Neural progenitor cell (in vitro differentiated cells): ENCODE measurements at regions not wholly inside any gene's neighbourhood (a gene's known extent, or its start where the extent isn't known, plus 50 kb on each side); places are given as distances from the start of the nearest gene placed in this dataset.
A peak's percentile ranks its signal among the peaks of the same experiment; 100 is the strongest.

Source experiments
- DNase-seq: peaks from one replicate; pipeline ENCODE4 v3.0.0-alpha.2; 2016; ENCODE audit warnings: low spot score
- H2AFZ ChIP-seq: fragments of 200-600 bp; sonication (generic); replicated peaks from 2 replicates; pipeline ENCODE4 v1.6.1; 2016; ENCODE audit warnings: antibody characterized with exemption
- H3F3A ChIP-seq: fragments of 200-600 bp; sonication (generic); 2 replicates; pipeline ENCODE4 v1.6.1; 2016; ENCODE audit warnings: antibody characterized with exemption, low read depth
- H3K27ac ChIP-seq: fragments of 200-600 bp; sonication (generic); 2 replicates; pipeline ENCODE4 v1.5.1; 2016; ENCODE audit warnings: mild to moderate bottlenecking
- H3K27me3 ChIP-seq: fragments of 200-600 bp; sonication (generic); 2 replicates; pipeline ENCODE4 v1.6.1; 2016; ENCODE audit warnings: mild to moderate bottlenecking, moderate library complexity
- H3K36me3 ChIP-seq: fragments of 200-600 bp; sonication (generic); 2 replicates; pipeline ENCODE4 v1.5.1; 2016
- H3K4me1 ChIP-seq: fragments of 200-600 bp; sonication (generic); 2 replicates; pipeline ENCODE4 v1.6.1; 2016; ENCODE audit warnings: mixed run types
- H3K4me2 ChIP-seq: fragments of 200-600 bp; sonication (generic); 2 replicates; pipeline ENCODE4 v1.6.1; 2016
- H3K4me3 ChIP-seq: fragments of 200-600 bp; sonication (generic); 2 replicates; pipeline ENCODE4 v1.5.1; 2016
- H3K79me2 ChIP-seq: fragments of 200-600 bp; sonication (generic); 2 replicates; pipeline ENCODE4 v1.6.1; 2016; ENCODE audit warnings: low read depth
- H3K9ac ChIP-seq: fragments of 200-600 bp; sonication (generic); 2 replicates; pipeline ENCODE4 v1.6.1; 2016
- H3K9me3 ChIP-seq: fragments of 200-600 bp; sonication (generic); 2 replicates; pipeline ENCODE4 v1.5.1; 2016; ENCODE audit warnings: low read depth
- H4K20me1 ChIP-seq: fragments of 200-600 bp; sonication (generic); 2 replicates; pipeline ENCODE4 v1.6.1; 2016; ENCODE audit warnings: low read depth
- H3K27ac Mint-ChIP-seq: 3 replicates; pipeline ENCODE4 v1.8.0; 2021; ENCODE audit warnings: mixed read lengths
- H3K27me3 Mint-ChIP-seq: 2 replicates; pipeline ENCODE4 v1.8.0; 2022; ENCODE audit warnings: low read depth, mild to moderate bottlenecking, inconsistent platforms, moderate library complexity, mixed read lengths; ENCODE audit not compliant: insufficient read depth
- H3K36me3 Mint-ChIP-seq: 3 replicates; pipeline ENCODE4 v1.8.0; 2021; ENCODE audit warnings: mixed read lengths
- H3K4me1 Mint-ChIP-seq: 3 replicates; pipeline ENCODE4 v1.8.0; 2021; ENCODE audit warnings: mixed read lengths
- H3K4me3 Mint-ChIP-seq: 3 replicates; pipeline ENCODE4 v1.8.0; 2021; ENCODE audit warnings: mild to moderate bottlenecking, moderate library complexity, mixed read lengths
- H3K9me3 Mint-ChIP-seq: 3 replicates; pipeline ENCODE4 v1.8.0; 2020; ENCODE audit warnings: mixed read lengths
- EZH2 ChIP-seq: fragments of 200-600 bp; sonication (generic); IDR thresholded peaks from 2 replicates; pipeline ENCODE4 v1.6.1; 2017; ENCODE audit warnings: antibody characterized with exemption, mild to moderate bottlenecking, moderate library complexity
- EZH2phosphoT487 ChIP-seq: fragments of 200-600 bp; sonication (generic); IDR thresholded peaks from 2 replicates; pipeline ENCODE4 v1.6.1; 2017; ENCODE audit warnings: antibody characterized with exemption
- TF ChIP-seq, protein P1 (sequence below): fragments of 200-600 bp; sonication (generic); IDR thresholded peaks from 2 replicates; pipeline ENCODE4 v1.5.1; 2017; ENCODE audit warnings: antibody characterized with exemption, mild to moderate bottlenecking

DNA sequence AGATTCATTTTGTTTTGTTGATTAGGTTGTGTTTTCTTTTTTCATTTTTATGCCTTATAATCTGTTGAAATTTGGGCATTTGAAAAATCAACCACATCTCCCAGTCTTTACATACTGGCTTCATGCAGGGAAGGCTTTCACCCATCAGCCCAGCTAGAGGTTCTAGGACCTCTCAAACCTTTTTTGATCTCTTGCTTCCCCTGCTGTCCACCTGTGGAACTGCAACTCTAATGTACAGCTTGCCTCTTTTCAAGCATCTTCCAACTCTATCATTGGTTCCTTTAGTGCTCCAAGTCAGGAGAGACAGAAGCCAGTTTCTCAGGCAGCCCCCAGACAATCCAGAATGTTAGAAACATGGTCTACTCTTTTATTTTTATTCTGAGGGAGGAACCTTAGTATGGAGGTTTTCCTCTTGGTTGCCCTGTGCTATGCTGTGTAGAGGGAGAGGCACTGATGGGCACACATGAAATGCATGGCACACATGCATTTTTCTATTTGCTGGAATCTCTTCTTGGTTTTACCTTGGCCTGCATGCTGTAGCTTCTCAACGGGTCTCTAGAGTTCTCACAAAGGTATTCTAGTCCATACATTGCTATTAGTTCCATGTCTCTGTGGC is 107.2 kb upstream of the L3MBTL4 start:
- Mint-ChIP-seq H3K27ac (no peak overlapping the region), H3K9me3 (peaks cover 22% of the 10 kb centered on the region), H3K36me3 (no peaks in the 10 kb centered on the region), H3K27me3 (peaks cover 3% of the 10 kb centered on the region), H3K4me3 (no peak overlapping the region), H3K4me1 (no peaks in the 10 kb centered on the region)
- H3K79me2 ChIP-seq = no peaks in the 10 kb centered on the region
- H3K27ac ChIP-seq = no peak overlapping the region
- DNase-seq = peak; percentile 39
- TF ChIP-seq, protein P1, sequence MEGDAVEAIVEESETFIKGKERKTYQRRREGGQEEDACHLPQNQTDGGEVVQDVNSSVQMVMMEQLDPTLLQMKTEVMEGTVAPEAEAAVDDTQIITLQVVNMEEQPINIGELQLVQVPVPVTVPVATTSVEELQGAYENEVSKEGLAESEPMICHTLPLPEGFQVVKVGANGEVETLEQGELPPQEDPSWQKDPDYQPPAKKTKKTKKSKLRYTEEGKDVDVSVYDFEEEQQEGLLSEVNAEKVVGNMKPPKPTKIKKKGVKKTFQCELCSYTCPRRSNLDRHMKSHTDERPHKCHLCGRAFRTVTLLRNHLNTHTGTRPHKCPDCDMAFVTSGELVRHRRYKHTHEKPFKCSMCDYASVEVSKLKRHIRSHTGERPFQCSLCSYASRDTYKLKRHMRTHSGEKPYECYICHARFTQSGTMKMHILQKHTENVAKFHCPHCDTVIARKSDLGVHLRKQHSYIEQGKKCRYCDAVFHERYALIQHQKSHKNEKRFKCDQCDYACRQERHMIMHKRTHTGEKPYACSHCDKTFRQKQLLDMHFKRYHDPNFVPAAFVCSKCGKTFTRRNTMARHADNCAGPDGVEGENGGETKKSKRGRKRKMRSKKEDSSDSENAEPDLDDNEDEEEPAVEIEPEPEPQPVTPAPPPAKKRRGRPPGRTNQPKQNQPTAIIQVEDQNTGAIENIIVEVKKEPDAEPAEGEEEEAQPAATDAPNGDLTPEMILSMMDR = peak; percentile 56
- no peak for TF ChIP-seq EZH2phosphoT487
- H3K4me1 ChIP-seq = no peaks in the 10 kb centered on the region
- H3K4me3 ChIP-seq = no peak overlapping the region
- no peaks in the 10 kb centered on the region for H3F3A ChIP-seq
- H3K9me3 ChIP-seq = no peaks in the 10 kb centered on the region
- H4K20me1 ChIP-seq = no peaks in the 10 kb centered on the region
- H3K36me3 ChIP-seq = no peaks in the 10 kb centered on the region
- H3K27me3 ChIP-seq = no peaks in the 10 kb centered on the region
- H2AFZ ChIP-seq = no peak overlapping the region
- H3K4me2 ChIP-seq = no peak overlapping the region
- H3K9ac ChIP-seq = no peak overlapping the region

DNA sequence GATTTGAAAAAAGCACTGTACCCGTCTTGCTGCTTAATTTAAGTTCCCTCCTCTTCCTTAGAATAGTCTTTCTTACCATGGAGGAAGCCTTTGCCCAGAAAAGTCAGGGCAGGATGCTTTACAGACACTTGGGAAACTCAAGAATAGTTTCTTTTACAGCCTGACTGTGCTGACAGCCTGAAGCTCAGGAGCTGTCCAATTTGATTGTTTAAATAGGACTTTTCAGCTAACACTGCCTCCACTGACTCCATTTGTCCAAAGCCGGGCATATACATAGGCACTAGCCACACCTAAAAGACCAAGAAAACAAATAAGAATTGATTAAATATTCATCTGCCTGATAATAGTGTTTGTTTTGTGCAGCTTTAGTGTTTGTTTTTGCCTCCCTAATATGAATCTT is 110.9 kb upstream of the L3MBTL4 start:
- H3F3A ChIP-seq = no peaks in the 10 kb centered on the region
- no peaks in the 10 kb centered on the region for H3K9me3 ChIP-seq
- H3K27ac ChIP-seq = no peak overlapping the region
- no peak overlapping the region for H2AFZ ChIP-seq
- Mint-ChIP-seq H3K4me1 (no peaks in the 10 kb centered on the region), H3K36me3 (no peaks in the 10 kb centered on the region), H3K27me3 (peaks cover 4% of the 10 kb centered on the region), H3K27ac (no peak overlapping the region), H3K9me3 (peaks cover 13% of the 10 kb centered on the region), H3K4me3 (no peak overlapping the region)
- no peak overlapping the region for H3K4me3 ChIP-seq
- no peaks in the 10 kb centered on the region for H3K36me3 ChIP-seq
- TF ChIP-seq EZH2 = no peak
- TF ChIP-seq EZH2phosphoT487 = no peak
- TF ChIP-seq, protein P1 = no peak
- H3K4me1 ChIP-seq = no peaks in the 10 kb centered on the region
- H3K9ac ChIP-seq = no peak overlapping the region
- no peaks in the 10 kb centered on the region for H4K20me1 ChIP-seq
- H3K79me2 ChIP-seq = no peaks in the 10 kb centered on the region
- H3K4me2 ChIP-seq = no peak overlapping the region
- DNase-seq = no peak
- H3K27me3 ChIP-seq = no peaks in the 10 kb centered on the region

DNA sequence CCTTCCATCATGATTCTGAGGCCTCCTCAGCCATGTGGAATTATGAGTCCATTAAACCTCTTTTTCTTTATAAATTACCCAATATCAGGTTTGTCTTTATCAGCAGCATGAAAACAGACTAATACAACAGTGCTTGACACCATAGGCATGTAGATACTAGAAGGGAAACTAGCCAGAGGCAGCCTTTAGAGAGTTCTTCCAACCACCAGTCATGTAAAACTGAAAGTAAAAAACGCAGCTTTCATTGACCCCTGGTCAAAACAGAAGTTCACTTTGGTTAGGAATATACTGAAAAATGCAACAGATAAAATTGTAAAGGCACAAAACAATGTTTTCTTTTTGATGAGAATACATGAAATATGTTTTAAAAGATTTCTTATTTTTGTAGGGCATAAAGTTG is 122.8 kb upstream of the L3MBTL4 start:
- Histone ChIP-seq H3K4me2 (no peak overlapping the region), H2AFZ (no peak overlapping the region)
- no peak overlapping the region for H3K27ac Mint-ChIP-seq

More for the DNA sequence above, 122.8 kb upstream of the L3MBTL4 start:
- Histone ChIP-seq H3K9me3 (no peaks in the 10 kb centered on the region), H3K9ac (no peak overlapping the region), H3K27me3 (no peaks in the 10 kb centered on the region), H4K20me1 (no peaks in the 10 kb centered on the region), H3K4me3 (no peak overlapping the region), H3K4me1 (no peaks in the 10 kb centered on the region), H3F3A (no peaks in the 10 kb centered on the region), H3K27ac (no peak overlapping the region), H3K79me2 (no peaks in the 10 kb centered on the region), H3K36me3 (no peaks in the 10 kb centered on the region)
- Mint-ChIP-seq H3K9me3 (peaks cover under 1% of the 10 kb centered on the region), H3K27me3 (peaks cover 2% of the 10 kb centered on the region), H3K4me1 (peaks cover 2% of the 10 kb centered on the region), H3K4me3 (no peak overlapping the region), H3K36me3 (no peaks in the 10 kb centered on the region)
- DNase-seq = no peak
- no peak for TF ChIP-seq EZH2
- TF ChIP-seq EZH2phosphoT487 = no peak
- TF ChIP-seq, protein P1 = no peak
